ENCODE measurements at regions not wholly inside any gene's neighbourhood (a gene's known extent, or its start where the extent isn't known, plus 50 kb on each side); places are given as distances from the start of the nearest gene placed in this dataset.

DNA sequence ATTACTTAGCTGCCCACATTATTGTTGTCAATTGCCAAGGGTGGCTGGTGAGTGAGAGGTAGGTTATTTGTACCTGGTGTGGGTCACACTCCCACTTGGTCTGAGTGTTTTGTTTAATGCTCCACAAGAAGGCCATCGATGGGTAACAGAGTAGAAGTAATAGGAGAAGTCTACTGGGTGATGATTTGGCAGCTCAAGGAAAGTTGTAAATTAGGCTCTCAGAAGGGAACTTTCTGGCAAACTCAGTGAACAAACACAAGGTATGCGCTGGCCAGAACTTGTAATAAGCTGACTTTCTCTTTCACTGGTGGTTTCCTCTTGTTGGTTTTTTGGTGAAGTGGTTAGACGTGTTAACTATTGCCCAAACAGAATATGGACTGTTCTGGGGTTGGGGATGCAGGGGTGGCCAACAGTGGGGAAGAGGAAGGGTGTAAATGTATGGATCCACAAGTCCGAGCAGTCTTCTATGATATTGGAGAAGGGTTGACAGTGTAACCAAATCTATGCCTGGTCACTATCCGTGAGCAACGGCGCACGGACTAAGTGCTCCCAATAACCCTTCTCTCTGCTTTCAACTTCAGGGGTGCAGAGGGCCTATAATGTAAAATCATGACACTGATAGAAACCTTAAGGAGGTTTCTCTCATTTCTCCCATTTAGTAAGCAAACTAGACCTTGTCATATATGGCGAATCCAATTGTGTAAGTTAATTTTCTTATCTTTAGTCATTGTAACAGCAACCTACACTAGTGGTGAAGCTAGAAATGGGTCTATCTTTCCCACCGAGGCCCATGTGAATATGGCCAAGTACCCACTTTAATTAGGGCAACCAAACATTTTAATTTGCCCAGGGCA lies 212.8 kb downstream of the PTEN start:
- H3K4me1 ChIP-seq (ENCODE audit: control insufficient read depth, insufficient read depth, low read length), result peaks cover 6% of the 10 kb centered on the region
- H3K9ac ChIP-seq (ENCODE audit: low read length), result no peak overlapping the region
- H3K36me3 ChIP-seq (ENCODE audit: control insufficient read depth, insufficient read depth, low read length), result no peaks in the 10 kb centered on the region
- no peak overlapping the region for H3K4me3 ChIP-seq (ENCODE audit: low read length)
- H3K27me3 ChIP-seq (ENCODE audit: control insufficient read depth, insufficient read depth, low read length), result no peaks in the 10 kb centered on the region
- H3K27ac ChIP-seq (ENCODE audit: low read depth, low read length), result no peak overlapping the region

DNA sequence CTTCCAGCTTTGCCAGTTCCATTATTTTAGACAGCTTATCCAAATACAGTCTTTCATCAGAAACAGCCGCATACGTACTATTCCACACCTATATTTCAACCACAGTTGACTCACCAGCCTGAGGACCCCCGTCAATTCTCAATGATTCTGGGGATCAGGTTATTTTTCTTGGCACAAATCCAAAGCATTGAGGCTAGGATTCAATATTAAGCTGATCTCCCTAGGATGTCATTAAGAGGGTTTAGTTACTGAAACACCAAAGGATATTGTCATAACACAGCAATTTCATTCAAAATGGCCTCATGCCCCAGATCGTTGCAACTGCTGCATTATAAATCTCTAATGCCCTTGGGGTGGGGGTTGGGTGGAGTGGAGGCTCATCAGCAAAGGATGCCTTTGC lies 214.6 kb downstream of the PTEN start:
- Histone ChIP-seq H3K4me1 (ENCODE audit: control insufficient read depth, insufficient read depth, low read length) (peaks cover 6% of the 10 kb centered on the region), H3K4me3 (ENCODE audit: low read length) (no peak overlapping the region), H3K9ac (ENCODE audit: low read length) (no peak overlapping the region), H3K36me3 (ENCODE audit: control insufficient read depth, insufficient read depth, low read length) (no peaks in the 10 kb centered on the region), H3K27me3 (ENCODE audit: control insufficient read depth, insufficient read depth, low read length) (no peaks in the 10 kb centered on the region), H3K27ac (ENCODE audit: low read depth, low read length) (no peak overlapping the region)

DNA sequence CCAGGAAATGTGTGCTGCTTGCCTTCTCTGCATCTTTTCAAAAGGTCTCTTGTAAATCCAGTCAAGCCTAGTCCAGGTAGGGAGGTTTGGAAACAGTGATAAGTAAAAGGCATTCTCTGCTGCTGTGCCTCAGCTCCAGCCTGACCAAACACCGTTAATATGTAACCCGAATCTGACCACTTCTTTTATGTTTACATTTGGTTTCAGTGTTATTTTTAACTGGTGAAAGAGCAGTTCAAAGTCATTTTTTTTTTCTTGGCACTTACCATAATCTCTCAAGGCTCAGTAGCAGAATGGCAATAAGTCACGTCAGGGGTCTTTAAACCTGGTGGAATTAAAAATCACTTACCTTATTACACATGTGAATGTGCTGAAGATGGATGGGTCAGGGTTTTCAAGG lies 216.8 kb downstream of the PTEN start:
- Histone ChIP-seq H3K27ac (ENCODE audit: low read depth, low read length) (no peak overlapping the region), H3K9ac (ENCODE audit: low read length) (no peak overlapping the region), H3K4me1 (ENCODE audit: control insufficient read depth, insufficient read depth, low read length) (peaks cover 6% of the 10 kb centered on the region), H3K36me3 (ENCODE audit: control insufficient read depth, insufficient read depth, low read length) (no peaks in the 10 kb centered on the region), H3K27me3 (ENCODE audit: control insufficient read depth, insufficient read depth, low read length) (no peaks in the 10 kb centered on the region), H3K4me3 (ENCODE audit: low read length) (no peak overlapping the region)

DNA sequence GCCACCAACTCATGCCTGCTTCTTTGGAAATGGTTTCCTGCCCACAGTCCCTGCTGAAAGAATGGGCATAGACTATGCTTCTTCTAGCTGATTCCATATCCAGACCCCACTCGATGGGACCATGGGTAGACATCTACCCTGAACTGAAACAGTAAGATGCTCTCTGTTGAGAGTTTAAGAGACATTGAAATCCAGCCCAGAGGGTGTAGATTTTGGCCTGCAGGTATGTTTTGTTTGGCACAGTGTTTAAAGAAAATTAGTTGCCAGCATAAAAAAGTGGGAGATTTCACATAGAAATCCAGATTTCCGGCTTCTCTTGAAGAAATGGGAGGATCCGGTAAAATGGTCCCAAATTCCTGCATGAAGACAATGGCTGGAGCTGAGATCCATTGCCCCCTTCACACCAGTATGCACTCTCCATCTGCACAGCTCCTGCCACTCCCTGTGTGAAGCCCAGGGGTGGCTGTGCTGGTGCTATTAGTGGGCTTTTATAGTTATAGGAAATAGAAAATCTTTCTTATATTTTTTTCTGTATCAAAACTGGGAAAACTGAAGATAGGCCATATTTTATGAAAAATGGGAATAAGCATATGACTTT lies 218.1 kb downstream of the PTEN start:
- Histone ChIP-seq H3K36me3 (ENCODE audit: control insufficient read depth, insufficient read depth, low read length) (no peaks in the 10 kb centered on the region), H3K4me3 (ENCODE audit: low read length) (no peak overlapping the region), H3K9ac (ENCODE audit: low read length) (no peak overlapping the region), H3K4me1 (ENCODE audit: control insufficient read depth, insufficient read depth, low read length) (peaks cover 6% of the 10 kb centered on the region), H3K27ac (ENCODE audit: low read depth, low read length) (no peak overlapping the region), H3K27me3 (ENCODE audit: control insufficient read depth, insufficient read depth, low read length) (no peaks in the 10 kb centered on the region)

DNA sequence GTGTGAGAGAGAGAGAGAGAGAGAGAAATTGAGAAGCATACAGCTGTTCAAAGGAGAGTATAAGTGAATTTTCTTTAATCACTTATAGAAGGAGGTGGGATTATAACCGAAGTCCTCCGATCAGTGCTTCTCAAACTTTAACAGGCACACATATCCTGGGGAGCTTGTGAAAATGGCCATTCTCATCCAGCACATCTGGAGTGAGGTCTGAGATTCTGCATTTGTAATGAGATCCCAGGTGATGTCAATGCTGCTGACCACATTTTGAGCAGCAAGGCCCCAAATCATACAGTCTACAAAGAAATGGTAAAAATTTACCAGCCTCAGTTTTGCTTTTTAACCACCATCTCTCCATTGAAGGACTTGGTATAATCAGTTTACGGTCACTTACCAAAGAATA lies 219.0 kb downstream of the PTEN start:
- H3K4me1 ChIP-seq (ENCODE audit: control insufficient read depth, insufficient read depth, low read length), result peaks cover 6% of the 10 kb centered on the region
- H3K4me3 ChIP-seq (ENCODE audit: low read length), result no peak overlapping the region
- H3K36me3 ChIP-seq (ENCODE audit: control insufficient read depth, insufficient read depth, low read length), result no peaks in the 10 kb centered on the region
- H3K27me3 ChIP-seq (ENCODE audit: control insufficient read depth, insufficient read depth, low read length), result no peaks in the 10 kb centered on the region
- H3K9ac ChIP-seq (ENCODE audit: low read length), result no peak overlapping the region
- H3K27ac ChIP-seq (ENCODE audit: low read depth, low read length), result no peak overlapping the region

DNA sequence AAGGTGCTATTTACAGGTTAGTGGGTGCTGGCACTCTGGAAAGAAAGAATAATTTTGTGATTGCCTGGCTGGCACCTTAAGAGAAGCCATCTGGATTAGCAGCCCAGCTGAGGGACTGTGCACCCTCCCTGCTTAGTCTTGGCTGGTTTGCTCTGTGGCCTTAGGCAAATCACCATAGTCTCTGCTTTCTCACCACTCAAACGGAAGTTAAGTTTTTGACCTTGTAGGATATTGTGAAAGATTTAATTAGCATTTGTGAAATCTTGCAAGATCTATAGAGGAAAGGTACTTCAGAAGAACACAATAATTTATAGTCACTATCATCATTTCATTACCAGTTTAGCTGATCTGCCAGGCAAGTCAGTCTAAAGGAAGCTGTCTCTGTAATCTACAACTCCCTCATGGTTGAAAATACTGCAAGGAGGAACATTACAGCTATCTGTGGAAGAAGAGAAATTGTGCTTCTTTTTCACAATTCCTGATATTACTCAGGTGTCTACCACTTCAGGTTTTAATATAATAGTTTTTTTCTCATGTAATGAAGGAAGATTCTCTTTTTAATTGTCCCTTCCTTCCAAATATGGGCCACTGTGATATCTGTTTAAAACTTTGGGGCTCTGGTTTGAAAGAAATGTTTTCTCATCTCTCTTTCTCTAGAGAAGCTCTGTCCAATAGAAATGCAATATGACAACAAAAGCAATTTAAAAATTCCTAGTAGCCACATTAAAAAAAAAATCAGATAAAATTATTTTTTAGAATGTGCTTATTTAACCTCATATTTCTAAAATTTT lies 219.6 kb downstream of the PTEN start:
- H3K9ac ChIP-seq (ENCODE audit: low read length), result no peak overlapping the region
- peaks cover 6% of the 10 kb centered on the region for H3K4me1 ChIP-seq (ENCODE audit: control insufficient read depth, insufficient read depth, low read length)
- H3K36me3 ChIP-seq (ENCODE audit: control insufficient read depth, insufficient read depth, low read length), result no peaks in the 10 kb centered on the region
- H3K27ac ChIP-seq (ENCODE audit: low read depth, low read length), result no peak overlapping the region
- no peaks in the 10 kb centered on the region for H3K27me3 ChIP-seq (ENCODE audit: control insufficient read depth, insufficient read depth, low read length)
- H3K4me3 ChIP-seq (ENCODE audit: low read length), result no peak overlapping the region

DNA sequence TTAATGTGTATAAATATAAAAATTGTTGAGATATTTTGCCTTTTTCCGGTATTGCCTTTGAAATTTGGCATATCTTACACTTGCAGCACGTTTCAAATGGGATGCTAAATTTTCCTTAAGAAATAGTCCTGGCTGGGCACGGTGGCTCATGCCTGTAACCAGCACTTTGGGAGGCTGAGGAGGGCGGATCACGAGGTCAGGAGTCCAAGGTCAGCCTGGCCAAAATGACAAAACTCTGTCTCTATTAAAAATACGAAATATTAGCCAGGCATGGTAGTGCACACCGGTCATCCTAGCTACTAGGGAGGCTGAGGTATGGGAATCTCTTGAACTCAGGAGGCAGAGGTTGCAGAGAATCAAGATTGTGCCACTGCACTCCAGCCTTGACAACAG lies 220.2 kb downstream of the PTEN start:
- Histone ChIP-seq H3K9ac (ENCODE audit: low read length) (no peak overlapping the region), H3K4me1 (ENCODE audit: control insufficient read depth, insufficient read depth, low read length) (peaks cover 6% of the 10 kb centered on the region), H3K36me3 (ENCODE audit: control insufficient read depth, insufficient read depth, low read length) (no peaks in the 10 kb centered on the region), H3K27ac (ENCODE audit: low read depth, low read length) (no peak overlapping the region), H3K4me3 (ENCODE audit: low read length) (no peak overlapping the region), H3K27me3 (ENCODE audit: control insufficient read depth, insufficient read depth, low read length) (no peaks in the 10 kb centered on the region)

DNA sequence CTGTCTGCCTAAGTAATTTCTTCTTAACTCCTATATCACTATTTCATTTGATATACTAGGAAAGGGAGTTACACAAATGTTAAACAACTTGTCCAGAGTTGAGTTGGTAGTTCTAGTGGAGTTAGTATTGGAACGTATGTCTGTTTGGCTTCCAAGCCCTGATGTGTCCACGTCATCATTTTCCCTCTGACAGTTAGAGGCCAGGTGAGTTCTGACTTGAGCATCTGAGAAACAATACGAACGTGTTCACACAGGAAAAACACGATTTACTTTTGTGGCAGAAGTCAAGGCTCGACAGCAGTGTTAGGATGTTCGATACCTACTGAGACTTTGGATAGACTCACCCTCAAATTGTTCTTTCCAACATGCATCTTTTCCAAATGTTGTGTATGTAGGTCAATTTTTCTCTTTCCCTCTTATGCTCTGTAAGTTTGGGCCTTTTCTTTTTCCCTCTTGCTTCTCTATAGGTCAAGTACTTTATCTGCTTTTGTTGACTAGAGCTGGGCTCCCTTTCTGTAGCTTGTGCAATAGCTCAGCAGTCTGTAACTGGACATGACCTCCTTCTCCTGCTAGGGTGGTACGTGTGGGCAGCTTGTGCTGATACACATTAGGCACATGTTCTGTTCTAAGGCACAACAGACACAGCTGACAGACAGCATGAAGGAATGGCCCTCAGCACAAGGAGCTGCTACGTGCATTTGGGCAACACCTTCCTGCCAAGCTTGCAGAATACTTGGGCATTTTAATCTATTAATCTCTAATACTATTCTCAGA lies 222.9 kb downstream of the PTEN start:
- no peak overlapping the region for H3K9ac ChIP-seq (ENCODE audit: low read length)

DNA sequence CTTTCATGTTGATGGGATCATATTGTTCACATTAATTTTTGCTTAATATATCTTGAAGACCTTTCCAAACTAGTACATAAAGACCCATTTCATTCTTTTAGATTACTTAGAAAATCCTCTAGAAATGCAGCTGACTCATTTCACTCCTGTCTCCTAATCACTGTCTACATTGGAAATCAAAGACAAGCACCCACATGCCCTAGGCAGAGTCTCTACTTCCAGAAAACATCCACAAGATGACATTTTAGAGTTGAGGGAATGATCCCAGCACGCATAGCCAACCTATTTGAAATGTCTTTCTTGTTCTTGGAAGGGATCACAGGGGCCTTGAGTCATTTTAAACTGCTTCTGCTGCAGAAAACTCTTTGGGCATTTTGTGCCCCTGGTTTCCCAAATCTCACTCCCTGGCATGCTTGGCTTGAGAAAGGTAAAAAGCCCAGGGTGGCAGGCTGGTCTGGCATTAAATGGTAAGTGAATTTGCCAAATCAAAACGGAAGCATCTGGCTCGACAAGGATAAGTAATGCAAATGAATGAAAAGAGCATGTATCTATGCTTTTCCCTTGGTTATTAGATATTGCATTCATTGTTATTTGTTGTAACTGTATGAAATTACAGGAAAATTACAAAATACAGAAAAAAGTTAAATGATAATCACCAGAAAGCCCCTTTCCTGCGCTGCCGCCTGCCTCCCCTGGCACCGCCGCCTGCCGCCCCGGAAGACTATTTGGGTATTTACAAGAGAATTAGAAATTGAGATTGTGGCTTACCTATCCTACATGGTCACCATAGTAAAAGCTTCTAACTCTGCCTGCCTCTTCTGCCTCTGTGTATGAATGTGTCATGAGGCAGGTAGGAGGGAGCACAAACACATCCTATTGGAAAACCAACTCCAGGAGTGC lies 225.3 kb downstream of the PTEN start:
- H3K27me3 ChIP-seq (ENCODE audit: control insufficient read depth, insufficient read depth, low read length), result no peaks in the 10 kb centered on the region
- no peak overlapping the region for H3K27ac ChIP-seq (ENCODE audit: low read depth, low read length)
- H3K4me1 ChIP-seq (ENCODE audit: control insufficient read depth, insufficient read depth, low read length), result no peaks in the 10 kb centered on the region
- H3K4me3 ChIP-seq (ENCODE audit: low read length), result no peak overlapping the region
- H3K36me3 ChIP-seq (ENCODE audit: control insufficient read depth, insufficient read depth, low read length), result no peaks in the 10 kb centered on the region
- no peak overlapping the region for H3K9ac ChIP-seq (ENCODE audit: low read length)

More for the DNA sequence above, 222.9 kb downstream of the PTEN start:
- Histone ChIP-seq H3K27ac (ENCODE audit: low read depth, low read length) (no peak overlapping the region), H3K4me3 (ENCODE audit: low read length) (no peak overlapping the region), H3K27me3 (ENCODE audit: control insufficient read depth, insufficient read depth, low read length) (no peaks in the 10 kb centered on the region), H3K36me3 (ENCODE audit: control insufficient read depth, insufficient read depth, low read length) (no peaks in the 10 kb centered on the region), H3K4me1 (ENCODE audit: control insufficient read depth, insufficient read depth, low read length) (no peaks in the 10 kb centered on the region)

DNA sequence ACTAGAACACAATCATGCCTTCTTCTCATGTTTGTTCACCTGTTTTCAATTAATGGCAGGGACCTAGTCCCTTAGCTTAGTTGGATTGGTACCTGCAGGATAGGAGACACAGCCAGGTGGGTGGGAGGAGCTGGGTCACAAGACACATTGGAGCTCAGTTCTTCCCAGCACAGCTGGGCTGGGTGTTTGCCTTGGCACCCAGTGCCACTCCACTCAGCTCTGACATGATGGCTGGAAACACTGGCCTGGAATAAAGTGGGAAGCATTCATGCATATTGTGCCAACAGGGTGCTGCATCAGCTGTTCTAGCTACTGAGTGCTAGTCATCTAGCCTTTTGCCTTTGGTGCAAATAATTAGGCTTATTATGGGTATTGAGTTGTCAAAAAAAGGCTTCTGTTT lies 226.1 kb downstream of the PTEN start:
- Histone ChIP-seq H3K27ac (ENCODE audit: low read depth, low read length) (no peak overlapping the region), H3K9ac (ENCODE audit: low read length) (no peak overlapping the region), H3K4me1 (ENCODE audit: control insufficient read depth, insufficient read depth, low read length) (no peaks in the 10 kb centered on the region), H3K27me3 (ENCODE audit: control insufficient read depth, insufficient read depth, low read length) (no peaks in the 10 kb centered on the region), H3K36me3 (ENCODE audit: control insufficient read depth, insufficient read depth, low read length) (no peaks in the 10 kb centered on the region), H3K4me3 (ENCODE audit: low read length) (no peak overlapping the region)

DNA sequence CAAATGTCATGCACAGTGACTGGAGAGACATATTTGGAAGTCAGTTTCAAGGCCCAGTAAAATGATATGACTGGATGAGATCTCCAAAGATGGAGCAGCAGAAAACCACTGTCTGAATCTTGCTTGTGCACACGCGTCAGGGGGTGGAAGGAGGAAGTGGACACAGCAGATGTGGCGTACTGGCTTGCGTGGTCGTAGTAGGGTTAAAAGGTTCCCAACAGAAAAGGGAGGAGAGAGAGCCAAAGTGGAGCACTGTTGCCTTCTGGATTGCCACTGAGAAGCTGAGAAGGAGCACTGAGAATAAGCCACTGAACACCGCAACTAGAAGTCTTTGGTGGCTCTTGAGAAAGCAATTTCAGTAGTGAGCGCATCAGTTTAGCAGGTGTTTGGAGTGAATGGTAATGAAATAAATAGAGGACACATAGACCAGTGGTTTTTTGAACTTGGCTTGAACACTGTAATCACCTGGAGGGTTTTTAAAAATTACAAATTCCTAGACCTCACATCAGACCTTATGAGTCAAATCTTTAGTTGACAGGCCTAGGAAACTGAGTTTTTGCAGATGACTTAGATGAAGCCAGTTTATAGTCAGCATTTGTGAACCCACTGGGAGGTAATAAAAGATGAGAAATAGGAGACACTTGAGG lies 227.3 kb downstream of the PTEN start:
- peaks cover 3% of the 10 kb centered on the region for H3K4me1 ChIP-seq (ENCODE audit: control insufficient read depth, insufficient read depth, low read length)
- H3K9ac ChIP-seq (ENCODE audit: low read length), result no peak overlapping the region
- no peak overlapping the region for H3K27ac ChIP-seq (ENCODE audit: low read depth, low read length)
- H3K36me3 ChIP-seq (ENCODE audit: control insufficient read depth, insufficient read depth, low read length), result no peaks in the 10 kb centered on the region
- no peak overlapping the region for H3K4me3 ChIP-seq (ENCODE audit: low read length)
- no peaks in the 10 kb centered on the region for H3K27me3 ChIP-seq (ENCODE audit: control insufficient read depth, insufficient read depth, low read length)
